ENCODE measurements at regions not wholly inside any gene's neighbourhood (a gene's known extent, or its start where the extent isn't known, plus 50 kb on each side); places are given as distances from the start of the nearest gene placed in this dataset.

GRCh38 chr6:66992660-66993059 lies 1285.6 kb upstream of the EYS start:
- DNase-seq = no peak

GRCh38 chr6:66986940-66987339 lies 1279.9 kb upstream of the EYS start:
- no peak for DNase-seq

- no peak for DNase-seq
Measured at GRCh38 chr6:66985816-66986215, 1278.8 kb upstream of the EYS start.

- no peak for DNase-seq
Measured at GRCh38 chr6:66970373-66970772, 1263.3 kb upstream of the EYS start.

GRCh38 chr6:66965227-66965626 lies 1258.2 kb upstream of the EYS start:
- no peak for DNase-seq

GRCh38 chr6:66964216-66964615 lies 1257.2 kb upstream of the EYS start:
- DNase-seq = no peak

- no peak for DNase-seq
Measured at GRCh38 chr6:66962082-66962481, 1255.1 kb upstream of the EYS start.

GRCh38 chr6:66961191-66961590 lies 1254.2 kb upstream of the EYS start:
- DNase-seq = no peak

GRCh38 chr6:66949191-66949661 lies 1242.2 kb upstream of the EYS start:
- DNase-seq = no peak

GRCh38 chr6:66948106-66948505 lies 1241.1 kb upstream of the EYS start:
- DNase-seq = no peak

- no peak for DNase-seq
Measured at GRCh38 chr6:66940003-66940402, 1233.0 kb upstream of the EYS start.

- DNase-seq = no peak
Measured at GRCh38 chr6:66937180-66937579, 1230.2 kb upstream of the EYS start.

- no peak for DNase-seq
Measured at GRCh38 chr6:66935612-66936011, 1228.6 kb upstream of the EYS start.

GRCh38 chr6:66931787-66932186 lies 1224.8 kb upstream of the EYS start:
- DNase-seq = no peak

- no peak for DNase-seq
Measured at GRCh38 chr6:66930559-66931290, 1223.7 kb upstream of the EYS start.

GRCh38 chr6:66926060-66926459 lies 1219.0 kb upstream of the EYS start:
- no peak for DNase-seq

- no peak for DNase-seq
Measured at GRCh38 chr6:66913657-66914056, 1206.6 kb upstream of the EYS start.

- DNase-seq = no peak
Measured at GRCh38 chr6:66902457-66902856, 1195.4 kb upstream of the EYS start.

GRCh38 chr6:66900133-66901083 lies 1193.4 kb upstream of the EYS start:
- DNase-seq = no peak

GRCh38 chr6:66897576-66897975 lies 1190.5 kb upstream of the EYS start:
- DNase-seq = no peak

GRCh38 chr6:66896415-66896814 lies 1189.4 kb upstream of the EYS start:
- no peak for DNase-seq

GRCh38 chr6:66883453-66883852 lies 1176.4 kb upstream of the EYS start:
- no peak for DNase-seq

GRCh38 chr6:66866801-66867200 lies 1159.8 kb upstream of the EYS start:
- DNase-seq = no peak

- no peak for DNase-seq
Measured at GRCh38 chr6:66865771-66866170, 1158.7 kb upstream of the EYS start.
